Uterus (tissue), 3 donors: ENCODE measurements at regions not wholly inside any gene's neighbourhood (a gene's known extent, or its start where the extent isn't known, plus 50 kb on each side); places are given as distances from the start of the nearest gene placed in this dataset.
"Not testable (repeated sequence)": the region's sequence is repeated elsewhere in the genome, so short reads cannot be mapped to it uniquely, and the experiment has no call there.

Source experiments
- DNase-seq, 2 donors: peaks; one replicate each; pipeline ENCODE4 v3.0.0-alpha.2; 2019 to 2020
- H3K27ac ChIP-seq, 2 donors: fragments of 200-600 bp; sonication (generic); 1 replicate in 1 of 2; 2 replicates in 1 of 2; pipeline ENCODE4 v1.5.1; 2016 to 2018
- H3K27me3 ChIP-seq, 2 donors: fragments of 200-600 bp; sonication (generic); one replicate each; pipeline ENCODE4 v1.5.1; 2018 to 2019; ENCODE audit warnings: control low read depth in 1 of 2
- H3K36me3 ChIP-seq, 2 donors: fragments of 200-600 bp; sonication (generic); one replicate each; pipeline ENCODE4 v1.5.1; 2019; ENCODE audit warnings: control low read depth in 1 of 2
- H3K4me1 ChIP-seq, 2 donors: fragments of 200-600 bp; sonication (generic); one replicate each; pipeline ENCODE4 v1.5.1; 2018 to 2019; ENCODE audit warnings: control low read depth in 1 of 2
- H3K4me3 ChIP-seq, 2 donors: fragments of 200-600 bp; sonication (generic); 1 replicate in 1 of 2; 2 replicates in 1 of 2; pipeline ENCODE4 v1.5.1; 2018 to 2019; ENCODE audit warnings: mild to moderate bottlenecking in 1 of 2
- H3K9me3 ChIP-seq, 2 donors: fragments of 200-600 bp; sonication (generic); one replicate each; pipeline ENCODE4 v1.5.1; 2019; ENCODE audit warnings: control low read depth in 1 of 2
- POLR2A ChIP-seq, 2 donors: fragments of 450-650 bp; IDR thresholded peaks; one replicate each; pipeline ENCODE4 v1.6.1; 2016; ENCODE audit warnings: antibody characterized with exemption in 2 of 2, mild to moderate bottlenecking in 1 of 2, moderate library complexity in 1 of 2
- intact Hi-C: fragments of 100-400 bp; cut with DNase I; formaldehyde crosslinking; loops from one replicate; pipeline ENCODE4 v1.15.1; 2023; ENCODE audit warnings: low total_unique reads
- TF ChIP-seq, protein P1 (sequence below), 4 experiments: fragments of 200-600 bp in 2 of 4; fragments of 450-650 bp in 2 of 4; sonication (generic) in 2 of 4; IDR thresholded peaks; one replicate each; pipeline ENCODE4 v1.5.1; 2016 to 2019; ENCODE audit warnings: antibody characterized with exemption in 4 of 4, mild to moderate bottlenecking in 2 of 4, moderate library complexity in 1 of 4
- donor health status: DM: yes; HTN: yes; CAD: no.

DNA sequence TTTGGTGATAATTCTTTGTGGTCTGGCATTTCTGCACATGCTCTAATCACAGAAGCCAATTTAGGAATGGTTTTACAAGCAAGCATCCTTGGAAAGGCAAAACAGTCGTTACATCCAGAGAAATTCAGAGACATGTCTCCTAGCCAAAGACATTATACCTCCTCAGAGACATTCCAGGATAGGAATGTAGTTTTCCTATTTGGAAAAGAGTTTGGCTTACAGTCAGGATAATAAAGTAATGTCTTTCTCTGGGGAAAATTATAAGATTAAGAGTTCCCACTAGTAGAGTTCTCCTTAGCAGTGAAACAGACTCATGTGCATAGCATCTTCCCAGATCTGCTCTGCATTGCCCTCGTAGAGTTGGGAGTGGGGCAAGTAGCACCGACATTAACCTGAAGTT is 753.6 kb upstream of the TMEFF2 start:
- Histone ChIP-seq H3K27me3 (no peaks in the 10 kb centered on the region), H3K4me1 (no peaks in the 10 kb centered on the region), H3K36me3 (no peaks in the 10 kb centered on the region), H3K4me3 (no peak overlapping the region), H3K9me3 (no peaks in the 10 kb centered on the region), H3K27ac (no peak overlapping the region)
- no peak for TF ChIP-seq POLR2A (IDR thresholded peaks at IDR 0.05)
- TF ChIP-seq, protein P1, sequence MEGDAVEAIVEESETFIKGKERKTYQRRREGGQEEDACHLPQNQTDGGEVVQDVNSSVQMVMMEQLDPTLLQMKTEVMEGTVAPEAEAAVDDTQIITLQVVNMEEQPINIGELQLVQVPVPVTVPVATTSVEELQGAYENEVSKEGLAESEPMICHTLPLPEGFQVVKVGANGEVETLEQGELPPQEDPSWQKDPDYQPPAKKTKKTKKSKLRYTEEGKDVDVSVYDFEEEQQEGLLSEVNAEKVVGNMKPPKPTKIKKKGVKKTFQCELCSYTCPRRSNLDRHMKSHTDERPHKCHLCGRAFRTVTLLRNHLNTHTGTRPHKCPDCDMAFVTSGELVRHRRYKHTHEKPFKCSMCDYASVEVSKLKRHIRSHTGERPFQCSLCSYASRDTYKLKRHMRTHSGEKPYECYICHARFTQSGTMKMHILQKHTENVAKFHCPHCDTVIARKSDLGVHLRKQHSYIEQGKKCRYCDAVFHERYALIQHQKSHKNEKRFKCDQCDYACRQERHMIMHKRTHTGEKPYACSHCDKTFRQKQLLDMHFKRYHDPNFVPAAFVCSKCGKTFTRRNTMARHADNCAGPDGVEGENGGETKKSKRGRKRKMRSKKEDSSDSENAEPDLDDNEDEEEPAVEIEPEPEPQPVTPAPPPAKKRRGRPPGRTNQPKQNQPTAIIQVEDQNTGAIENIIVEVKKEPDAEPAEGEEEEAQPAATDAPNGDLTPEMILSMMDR (IDR thresholded peaks at IDR 0.05), result no peak
- no peak for DNase-seq
- intact Hi-C loops, result no loop called here

DNA sequence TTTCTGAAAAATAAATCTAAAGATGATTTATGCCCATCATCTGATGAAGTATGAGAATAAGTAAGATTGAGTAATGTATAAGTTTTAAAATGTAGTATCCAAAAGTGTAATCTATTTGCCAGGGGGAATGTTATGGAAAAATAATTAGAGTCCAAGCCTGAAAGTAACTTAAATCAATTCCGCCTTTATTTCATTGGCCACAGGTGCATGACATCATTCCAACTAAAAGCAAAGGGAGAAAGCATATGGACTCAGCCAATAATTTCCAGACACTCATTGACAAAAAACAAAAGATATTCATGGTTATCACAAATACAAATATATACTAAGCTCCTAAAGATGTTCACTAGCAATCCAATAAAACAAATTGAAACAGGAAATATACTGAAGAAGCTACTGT is 752.6 kb upstream of the TMEFF2 start:
- no peak for DNase-seq
- intact Hi-C loops, result no loop called here
- no peaks in the 10 kb centered on the region for H3K9me3 ChIP-seq
- H3K4me1 ChIP-seq, result no peaks in the 10 kb centered on the region
- no peaks in the 10 kb centered on the region for H3K36me3 ChIP-seq
- no peak for TF ChIP-seq POLR2A (IDR thresholded peaks at IDR 0.05)
- TF ChIP-seq, protein P1 (IDR thresholded peaks at IDR 0.05), result no peak
- no peaks in the 10 kb centered on the region for H3K27me3 ChIP-seq
- no peak overlapping the region for H3K27ac ChIP-seq
- no peak overlapping the region for H3K4me3 ChIP-seq

DNA sequence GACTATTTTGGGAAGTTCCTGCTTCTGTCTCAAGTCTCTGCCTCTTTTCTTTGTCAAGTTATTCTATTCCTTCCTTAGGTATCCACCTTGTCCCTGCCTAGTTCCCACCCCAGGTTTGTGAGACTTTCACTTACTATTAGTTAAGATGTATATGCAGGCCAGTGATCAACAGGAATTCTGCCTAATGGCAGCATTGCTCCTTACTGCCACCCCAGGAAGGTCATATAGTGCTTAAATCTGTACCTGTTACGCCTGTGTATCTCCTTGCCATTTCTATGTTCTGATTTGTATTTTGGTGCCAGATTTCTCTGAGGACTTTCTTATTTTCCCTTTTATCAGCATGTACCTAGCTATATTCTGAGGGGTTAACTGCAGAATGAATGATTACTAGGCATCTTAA is 746.0 kb upstream of the TMEFF2 start:
- Histone ChIP-seq H3K36me3 (no peaks in the 10 kb centered on the region), H3K27ac (no peak overlapping the region), H3K27me3 (no peaks in the 10 kb centered on the region), H3K9me3 (no peaks in the 10 kb centered on the region), H3K4me1 (no peaks in the 10 kb centered on the region), H3K4me3 (no peak overlapping the region)
- TF ChIP-seq POLR2A (IDR thresholded peaks at IDR 0.05), result no peak
- TF ChIP-seq, protein P1 (IDR thresholded peaks at IDR 0.05), result no peak
- intact Hi-C loops, result no loop called here
- DNase-seq, result no peak

DNA sequence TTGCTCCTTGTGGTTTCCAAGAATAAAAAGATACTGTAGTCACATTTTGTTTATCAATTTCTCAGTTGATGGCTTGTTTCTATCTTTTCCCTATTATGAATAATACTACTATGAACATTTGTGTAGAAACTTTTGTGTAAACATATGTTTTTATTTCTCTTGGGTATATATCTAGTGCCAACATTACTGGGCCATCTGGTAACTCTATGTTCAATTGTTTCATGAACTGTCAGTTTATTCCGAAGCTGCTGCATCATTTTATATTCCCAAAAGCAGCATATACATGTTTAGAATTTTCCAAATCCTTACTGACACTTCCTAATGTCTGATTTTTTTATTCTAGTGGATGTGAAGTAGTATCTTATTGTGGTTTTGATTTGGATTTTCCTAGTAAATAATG is 737.6 kb upstream of the TMEFF2 start:
- no peaks in the 10 kb centered on the region for H3K9me3 ChIP-seq
- no peaks in the 10 kb centered on the region for H3K27me3 ChIP-seq
- H3K27ac ChIP-seq, result no peak overlapping the region
- H3K36me3 ChIP-seq, result no peaks in the 10 kb centered on the region
- DNase-seq, result no peak
- no peak overlapping the region for H3K4me3 ChIP-seq
- intact Hi-C loops, result no loop called here
- no peak for TF ChIP-seq POLR2A (IDR thresholded peaks at IDR 0.05)
- TF ChIP-seq, protein P1 (IDR thresholded peaks at IDR 0.05), result no peak
- no peaks in the 10 kb centered on the region for H3K4me1 ChIP-seq

DNA sequence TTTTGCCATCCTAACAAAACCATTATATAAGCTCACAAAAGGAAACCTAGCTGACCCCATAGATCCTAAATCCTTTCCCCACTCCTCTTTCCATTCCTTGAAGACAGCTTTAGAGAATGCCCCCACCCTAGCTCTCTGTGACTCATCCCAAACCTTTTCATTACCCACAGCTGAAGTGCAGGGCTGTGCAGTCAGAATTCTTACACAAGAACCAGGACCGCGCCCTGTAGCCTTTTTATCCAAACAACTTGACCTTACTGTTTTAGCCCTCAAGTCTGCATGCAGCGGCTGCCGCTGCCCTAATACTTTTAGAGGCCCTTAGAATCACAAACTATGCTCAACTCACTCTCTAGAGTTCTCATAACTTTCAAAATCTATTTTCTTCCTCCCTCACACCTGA is 726.9 kb upstream of the TMEFF2 start:
- H3K9me3 ChIP-seq, DNase-seq, H3K36me3 ChIP-seq, H3K4me1 ChIP-seq, H3K4me3 ChIP-seq, H3K27ac ChIP-seq, H3K27me3 ChIP-seq, intact Hi-C loops: not testable (repeated sequence)

DNA sequence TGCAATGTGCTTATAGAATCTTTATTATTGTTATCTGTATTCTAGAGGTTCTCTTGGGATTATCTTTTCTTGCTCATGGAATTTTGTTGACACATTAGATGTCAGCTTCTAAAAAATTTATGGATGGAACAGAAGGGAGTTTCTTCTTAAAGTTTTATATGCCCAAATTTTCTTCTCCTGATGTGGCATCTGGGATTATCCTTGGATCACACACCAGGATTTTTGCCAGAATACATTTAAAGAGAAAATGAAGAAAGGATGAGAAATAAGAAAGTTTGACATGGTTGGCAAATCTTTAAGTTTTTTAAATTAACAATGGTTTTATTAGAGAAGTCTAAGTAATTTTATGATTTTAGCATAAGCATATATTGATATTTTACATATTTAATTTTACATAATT is 706.7 kb upstream of the TMEFF2 start:
- intact Hi-C loops, result no loop called here
- no peak for DNase-seq
- Histone ChIP-seq H3K27me3 (no peaks in the 10 kb centered on the region), H3K4me3 (no peak overlapping the region), H3K4me1 (no peaks in the 10 kb centered on the region), H3K36me3 (no peaks in the 10 kb centered on the region), H3K27ac (no peak overlapping the region), H3K9me3 (no peaks in the 10 kb centered on the region)
- TF ChIP-seq POLR2A (IDR thresholded peaks at IDR 0.05), result no peak
- TF ChIP-seq, protein P1 (IDR thresholded peaks at IDR 0.05), result no peak
